ENCODE measurements at regions not wholly inside any gene's neighbourhood (a gene's known extent, or its start where the extent isn't known, plus 50 kb on each side); places are given as distances from the start of the nearest gene placed in this dataset.

GRCh38 chr4:149266301-149266700 is 549.3 kb downstream of the IQCM start:
- no peaks in the 10 kb centered on the region for H4K20me1 ChIP-seq (ENCODE audit: control insufficient read depth, insufficient read depth)
- ChIA-PET RAD21 (ENCODE audit: unreplicated experiment) (interaction anchor here (0.6 kb wide), 1 partner anchor 269 kb away, joined by 3 read pairs; no protein-coding TSS in a partner anchor), CTCF (interaction anchor here (1.1 to 2.0 kb wide), 2 partner anchors 234 to 1748 kb away, joined by 4 read pairs; no protein-coding TSS in a partner anchor), SMC1A (ENCODE audit: uncharacterized antibody, unreplicated experiment) (no interaction called here), POLR2A (interaction anchor here (0.6 kb wide), 1 partner anchor 1458 kb away, joined by 4 read pairs; no protein-coding TSS in a partner anchor)
- TF ChIP-seq ATF2 (IDR thresholded peaks at IDR 0.05; ENCODE audit: low read length) (no peak), MYB (IDR thresholded peaks at IDR 0.05; ENCODE audit: borderline replicate concordance, low read depth, low read length) (no peak), ZZZ3 (IDR thresholded peaks at IDR 0.05; ENCODE audit: control insufficient read depth, insufficient read length, low read depth) (no peak), GABPA (IDR thresholded peaks at IDR 0.05; ENCODE audit: low read depth) (no peak), RFX5 (IDR thresholded peaks at IDR 0.05; ENCODE audit: low read depth, low read length) (no peak), HDAC6 (IDR thresholded peaks at IDR 0.05; ENCODE audit: unreplicated experiment) (no peak), NR2C1 (IDR thresholded peaks at IDR 0.05) (no peak), SMAD1 (IDR thresholded peaks at IDR 0.05; ENCODE audit: low read depth, partially characterized antibody) (no peak), NFYB (IDR thresholded peaks at IDR 0.05; ENCODE audit: insufficient read depth, low read depth, low read length) (no peak), KDM1A (IDR thresholded peaks at IDR 0.05; ENCODE audit: borderline replicate concordance) (no peak), NR2F1 (conservative IDR thresholded peaks at IDR 0.05) (no peak), ATF7 (IDR thresholded peaks at IDR 0.05; ENCODE audit: low read depth) (no peak), ZNF687 (IDR thresholded peaks at IDR 0.05) (no peak), CBX5 (IDR thresholded peaks at IDR 0.05; ENCODE audit: low read depth) (no peak), SREBF1 (IDR thresholded peaks at IDR 0.05; ENCODE audit: low read length) (no peak), RAD51 (IDR thresholded peaks at IDR 0.05) (no peak), BRCA1 (IDR thresholded peaks at IDR 0.05; ENCODE audit: low read depth, low read length) (no peak)
- no peak overlapping the region for H3K4me2 ChIP-seq (ENCODE audit: control insufficient read depth, insufficient read depth)
- H3K9me3 ChIP-seq (replicated peaks; ENCODE audit: control insufficient read depth, insufficient read depth, low read length) = no peaks in the 10 kb centered on the region
- no TSS peak for BruUV-seq (replicated peaks)
- no peak overlapping the region for H2AFZ ChIP-seq (ENCODE audit: control insufficient read depth, low read depth, low read length)
- in situ Hi-C loops (cut with MboI) (no loop called here), intact Hi-C loops (cut with micrococcal nuclease; ENCODE audit: unreplicated experiment) (no loop called here)
- H3K79me2 ChIP-seq (ENCODE audit: control insufficient read depth, insufficient read depth, low read length) = no peaks in the 10 kb centered on the region
- H3K27ac ChIP-seq (ENCODE audit: control insufficient read depth, insufficient read depth) = no peak overlapping the region
- no peaks in the 10 kb centered on the region for H3K36me3 ChIP-seq (ENCODE audit: control insufficient read depth in 2 of 2, insufficient read depth in 2 of 2, low read length in 1 of 2)
- ATAC-seq = no peak
- H3K27me3 ChIP-seq (replicated peaks in 1 of 2; ENCODE audit: control insufficient read depth in 2 of 2, insufficient read depth in 2 of 2, low read length in 1 of 2) = no peaks in the 10 kb centered on the region
- no peak overlapping the region for H3K9ac ChIP-seq (ENCODE audit: control insufficient read depth, insufficient read depth, low read length)
- 2% methylated on average over 3 of the region's 3 CpGs for WGBS (ENCODE audit: insufficient coverage, insufficient replicate concordance, low lambda C conversion rate, missing lambda C conversion rate)
- DNase-seq (ENCODE audit: low read depth, low spot score) = no peak
- FAIRE-seq = no peak
- no peak overlapping the region for H3K4me3 ChIP-seq
- no peaks in the 10 kb centered on the region for H3K4me1 ChIP-seq (ENCODE audit: control insufficient read depth, insufficient read depth, low read length)

Data from GM12878 (cell line).